ENCODE measurements at regions not wholly inside any gene's neighbourhood (a gene's known extent, or its start where the extent isn't known, plus 50 kb on each side); places are given as distances from the start of the nearest gene placed in this dataset.

- no peak overlapping the region for H3K4me3 ChIP-seq (ENCODE audit: low read depth in 1 of 2, low read length in 1 of 2)
- H3K27ac ChIP-seq, result no peak overlapping the region
- no peaks in the 10 kb centered on the region for H3K9me3 ChIP-seq
- peaks cover 28% of the 10 kb centered on the region for H3K27me3 ChIP-seq
- H3K36me3 ChIP-seq, result no peaks in the 10 kb centered on the region
- H3K4me1 ChIP-seq (ENCODE audit: control insufficient read depth in 1 of 2, insufficient read depth in 1 of 2, low read depth in 1 of 2, low read length in 1 of 2), result no peaks in the 10 kb centered on the region
- no peak for TF ChIP-seq CTCF (IDR thresholded peaks at IDR 0.05)
These were observed 132.0 kb upstream of the EEF1E1 start for GRCh38 chr6:8234321-8234720.

- no peaks in the 10 kb centered on the region for H3K36me3 ChIP-seq
- H3K4me1 ChIP-seq (ENCODE audit: control insufficient read depth in 1 of 2, insufficient read depth in 1 of 2, low read depth in 1 of 2, low read length in 1 of 2), result no peaks in the 10 kb centered on the region
- no peaks in the 10 kb centered on the region for H3K9me3 ChIP-seq
- no peak overlapping the region for H3K4me3 ChIP-seq (ENCODE audit: low read depth in 1 of 2, low read length in 1 of 2)
- no peak overlapping the region for H3K27ac ChIP-seq
- peaks cover 11% of the 10 kb centered on the region for H3K27me3 ChIP-seq
- no peak for TF ChIP-seq CTCF (IDR thresholded peaks at IDR 0.05)
These were observed 129.6 kb upstream of the EEF1E1 start for GRCh38 chr6:8231956-8232355.

- no peak overlapping the region for H3K4me3 ChIP-seq (ENCODE audit: low read depth in 1 of 2, low read length in 1 of 2)
- H3K27ac ChIP-seq, result no peak overlapping the region
- no peaks in the 10 kb centered on the region for H3K36me3 ChIP-seq
- TF ChIP-seq CTCF (IDR thresholded peaks at IDR 0.05), result no peak
- H3K9me3 ChIP-seq, result no peaks in the 10 kb centered on the region
- H3K27me3 ChIP-seq, result peaks cover 11% of the 10 kb centered on the region
- H3K4me1 ChIP-seq (ENCODE audit: control insufficient read depth in 1 of 2, insufficient read depth in 1 of 2, low read depth in 1 of 2, low read length in 1 of 2), result no peaks in the 10 kb centered on the region
These were observed 127.8 kb upstream of the EEF1E1 start for GRCh38 chr6:8229915-8230756.

GRCh38 chr6:8225113-8225512, 122.8 kb upstream of the EEF1E1 start:
- no peaks in the 10 kb centered on the region for H3K36me3 ChIP-seq
- H3K4me3 ChIP-seq (ENCODE audit: low read depth in 1 of 2, low read length in 1 of 2), result no peak overlapping the region
- H3K9me3 ChIP-seq, result no peaks in the 10 kb centered on the region
- peaks cover 11% of the 10 kb centered on the region for H3K27me3 ChIP-seq
- no peak for TF ChIP-seq CTCF (IDR thresholded peaks at IDR 0.05)
- no peaks in the 10 kb centered on the region for H3K4me1 ChIP-seq (ENCODE audit: control insufficient read depth in 1 of 2, insufficient read depth in 1 of 2, low read depth in 1 of 2, low read length in 1 of 2)
- no peak overlapping the region for H3K27ac ChIP-seq

GRCh38 chr6:8223678-8224077, 121.3 kb upstream of the EEF1E1 start:
- Histone ChIP-seq H3K4me3 (ENCODE audit: low read depth in 1 of 2, low read length in 1 of 2) (no peak overlapping the region), H3K4me1 (ENCODE audit: control insufficient read depth in 1 of 2, insufficient read depth in 1 of 2, low read depth in 1 of 2, low read length in 1 of 2) (no peaks in the 10 kb centered on the region), H3K27me3 (no peaks in the 10 kb centered on the region), H3K9me3 (no peaks in the 10 kb centered on the region), H3K36me3 (no peaks in the 10 kb centered on the region), H3K27ac (no peak overlapping the region)
- TF ChIP-seq CTCF (IDR thresholded peaks at IDR 0.05), result no peak

Measured in neutrophil (primary cell).